ENCODE measurements at regions not wholly inside any gene's neighbourhood (a gene's known extent, or its start where the extent isn't known, plus 50 kb on each side); places are given as distances from the start of the nearest gene placed in this dataset.

- in situ Hi-C loops (cut with HindIII; ENCODE audit: low sequenced_read_pairs): no loop called here
- no peak for DNase-seq (ENCODE audit: low read depth, low spot score)
- H3K4me3 ChIP-seq (ENCODE audit: low read depth, low read length): no peak overlapping the region
- no peak for TF ChIP-seq CTCF (IDR thresholded peaks at IDR 0.05; ENCODE audit: low read depth, low read length)
Measured at GRCh38 chr15:38954090-38954489, 389.5 kb upstream of the RASGRP1 start.

GRCh38 chr15:38961456-38961855 lies 396.8 kb upstream of the RASGRP1 start:
- no peak overlapping the region for H3K4me3 ChIP-seq (ENCODE audit: low read depth, low read length)
- TF ChIP-seq CTCF (IDR thresholded peaks at IDR 0.05; ENCODE audit: low read depth, low read length): no peak
- no peak for DNase-seq (ENCODE audit: low read depth, low spot score)
- in situ Hi-C loops (cut with HindIII; ENCODE audit: low sequenced_read_pairs): no loop called here

DNA sequence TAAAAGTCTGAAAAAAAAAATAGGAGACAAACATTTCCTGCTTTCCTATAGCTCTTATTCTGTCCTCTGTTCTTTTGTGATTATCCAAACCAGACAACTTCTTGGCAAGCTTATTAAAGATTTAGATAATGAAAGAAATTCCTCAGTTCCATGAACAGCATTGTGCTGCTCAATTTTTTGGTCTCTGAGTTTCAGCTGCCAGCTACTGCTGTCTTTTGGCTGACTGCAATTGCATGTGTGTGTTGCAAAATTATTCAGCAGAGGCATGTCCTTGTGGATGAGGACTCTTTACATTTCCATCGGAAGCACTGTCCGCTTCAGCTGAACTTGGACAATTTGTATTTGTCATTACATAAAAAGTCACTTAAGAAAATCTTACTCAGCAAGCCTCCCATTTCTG lies 397.3 kb upstream of the RASGRP1 start:
- in situ Hi-C loops (cut with HindIII; ENCODE audit: low sequenced_read_pairs): no loop called here
- DNase-seq (ENCODE audit: low read depth, low spot score): no peak
- no peak for TF ChIP-seq CTCF (IDR thresholded peaks at IDR 0.05; ENCODE audit: low read depth, low read length)
- no peak overlapping the region for H3K4me3 ChIP-seq (ENCODE audit: low read depth, low read length)

- no peak for DNase-seq (ENCODE audit: low read depth, low spot score)
- H3K4me3 ChIP-seq (ENCODE audit: low read depth, low read length): no peak overlapping the region
- no peak for TF ChIP-seq CTCF (IDR thresholded peaks at IDR 0.05; ENCODE audit: low read depth, low read length)
- in situ Hi-C loops (cut with HindIII; ENCODE audit: low sequenced_read_pairs): no loop called here
Measured at GRCh38 chr15:38972831-38973230, 408.2 kb upstream of the RASGRP1 start.

GRCh38 chr15:38975282-38975990 lies 410.8 kb upstream of the RASGRP1 start:
- TF ChIP-seq CTCF (IDR thresholded peaks at IDR 0.05; ENCODE audit: low read depth, low read length): no peak
- DNase-seq (ENCODE audit: low read depth, low spot score): no peak
- H3K4me3 ChIP-seq (ENCODE audit: low read depth, low read length): no peak overlapping the region
- in situ Hi-C loops (cut with HindIII; ENCODE audit: low sequenced_read_pairs): no loop called here

GRCh38 chr15:38991126-38991525 lies 426.5 kb upstream of the RASGRP1 start:
- no peak overlapping the region for H3K4me3 ChIP-seq (ENCODE audit: low read depth, low read length)
- peak; percentile 51 for DNase-seq (ENCODE audit: low read depth, low spot score)
- peak; percentile 56 for TF ChIP-seq CTCF (IDR thresholded peaks at IDR 0.05; ENCODE audit: low read depth, low read length)
- in situ Hi-C loops (cut with HindIII; ENCODE audit: low sequenced_read_pairs): no loop called here

Measured in astrocyte of the spinal cord (primary cell).